Fibroblast of lung (primary cell): ENCODE measurements at regions not wholly inside any gene's neighbourhood (a gene's known extent, or its start where the extent isn't known, plus 50 kb on each side); places are given as distances from the start of the nearest gene placed in this dataset.

Experiments
- EZH2 ChIP-seq: IDR thresholded peaks from 2 replicates; pipeline ENCODE4 v1.5.1; 2012; ENCODE audit warnings: low read length, control low read depth, mild to moderate bottlenecking; ENCODE audit errors: missing control alignments
- TF ChIP-seq, protein P1 (sequence below), 2 donors: IDR thresholded peaks in 1 of 2; conservative IDR thresholded peaks in 1 of 2; 1 replicate in 1 of 2; 2 replicates in 1 of 2; pipeline ENCODE4 v1.5.1; 2011 to 2012; ENCODE audit warnings: low read length in 2 of 2, control low read depth in 1 of 2, inconsistent platforms in 1 of 2, low read depth in 1 of 2, mild to moderate bottlenecking in 1 of 2

DNA sequence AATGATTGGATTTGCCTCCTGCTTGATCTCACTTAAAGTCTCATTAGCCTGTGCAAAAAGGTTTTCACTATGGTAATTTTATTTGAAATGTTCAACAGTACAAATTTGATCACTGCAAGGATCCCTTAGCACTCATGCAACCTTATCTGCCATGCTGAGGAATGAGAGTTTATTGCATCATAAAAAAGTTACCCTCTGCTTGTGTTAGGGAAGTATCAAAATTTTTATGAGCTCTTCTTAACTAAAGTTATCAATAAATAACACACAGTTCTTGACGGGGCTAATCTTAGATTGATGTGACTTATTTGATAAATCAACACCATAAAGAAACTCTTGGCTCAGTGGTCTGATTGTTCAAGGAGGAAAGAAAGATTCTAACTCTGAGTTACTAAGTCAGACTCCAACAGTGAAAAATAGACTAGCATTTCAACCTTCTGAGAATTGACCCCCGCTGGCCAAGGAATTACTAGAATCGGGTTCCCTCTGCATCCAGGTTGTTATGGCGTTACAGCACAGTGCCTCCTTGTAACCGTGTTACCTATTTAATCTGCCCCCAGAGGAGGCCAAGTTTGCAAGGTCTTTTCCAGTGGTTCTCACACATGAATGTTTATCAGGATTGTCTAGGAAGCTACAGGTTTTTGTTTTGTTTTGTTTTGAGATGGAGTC, 259.7 kb downstream of the CDCA7 start:
- TF ChIP-seq, protein P1, sequence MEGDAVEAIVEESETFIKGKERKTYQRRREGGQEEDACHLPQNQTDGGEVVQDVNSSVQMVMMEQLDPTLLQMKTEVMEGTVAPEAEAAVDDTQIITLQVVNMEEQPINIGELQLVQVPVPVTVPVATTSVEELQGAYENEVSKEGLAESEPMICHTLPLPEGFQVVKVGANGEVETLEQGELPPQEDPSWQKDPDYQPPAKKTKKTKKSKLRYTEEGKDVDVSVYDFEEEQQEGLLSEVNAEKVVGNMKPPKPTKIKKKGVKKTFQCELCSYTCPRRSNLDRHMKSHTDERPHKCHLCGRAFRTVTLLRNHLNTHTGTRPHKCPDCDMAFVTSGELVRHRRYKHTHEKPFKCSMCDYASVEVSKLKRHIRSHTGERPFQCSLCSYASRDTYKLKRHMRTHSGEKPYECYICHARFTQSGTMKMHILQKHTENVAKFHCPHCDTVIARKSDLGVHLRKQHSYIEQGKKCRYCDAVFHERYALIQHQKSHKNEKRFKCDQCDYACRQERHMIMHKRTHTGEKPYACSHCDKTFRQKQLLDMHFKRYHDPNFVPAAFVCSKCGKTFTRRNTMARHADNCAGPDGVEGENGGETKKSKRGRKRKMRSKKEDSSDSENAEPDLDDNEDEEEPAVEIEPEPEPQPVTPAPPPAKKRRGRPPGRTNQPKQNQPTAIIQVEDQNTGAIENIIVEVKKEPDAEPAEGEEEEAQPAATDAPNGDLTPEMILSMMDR (conservative IDR thresholded peaks at IDR 0.05 in 1 of 2, IDR thresholded peaks at IDR 0.05 in 1 of 2; ENCODE audit: low read depth in 1 of 2, low read length in 2 of 2) = no peak
- no peak for TF ChIP-seq EZH2
